ENCODE measurements at regions not wholly inside any gene's neighbourhood (a gene's known extent, or its start where the extent isn't known, plus 50 kb on each side); places are given as distances from the start of the nearest gene placed in this dataset.
"Not testable (repeated sequence)": the region's sequence is repeated elsewhere in the genome, so short reads cannot be mapped to it uniquely, and the experiment has no call there.

DNA sequence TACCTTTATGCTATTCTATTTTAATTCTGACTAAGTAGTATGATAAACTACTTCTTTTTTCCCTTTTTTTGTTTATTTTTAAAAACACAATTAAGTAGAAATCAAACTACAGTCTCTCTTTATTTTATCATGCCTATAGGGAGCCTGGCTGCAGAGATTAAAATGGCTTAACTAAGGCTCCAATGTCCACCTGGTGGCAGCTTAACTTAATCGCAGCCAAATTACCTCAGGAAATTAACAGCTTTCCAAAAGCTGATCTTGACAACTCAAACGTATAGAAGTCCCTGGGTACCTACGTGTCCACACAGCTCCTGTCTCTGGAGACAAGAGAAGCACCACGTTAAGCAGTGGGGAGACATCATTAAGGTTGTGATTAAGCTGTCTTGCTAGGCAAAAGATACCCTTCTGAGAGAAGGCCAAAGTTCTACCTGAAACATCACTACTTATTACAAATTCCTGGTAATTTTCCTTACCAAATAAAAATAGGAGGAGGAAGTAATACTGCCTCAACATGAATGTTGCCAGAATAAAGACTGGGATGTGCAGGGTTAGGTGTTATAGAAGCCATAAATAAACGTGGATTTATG is 63.2 kb upstream of the SNX19 start:
- H3K27ac Mint-ChIP-seq = no peak overlapping the region
- peaks cover 27% of the 10 kb centered on the region for H3K27me3 Mint-ChIP-seq
- H3K4me3 Mint-ChIP-seq = no peak overlapping the region
- no peaks in the 10 kb centered on the region for H3K4me1 Mint-ChIP-seq (ENCODE audit: low read depth)
- H3K36me3 Mint-ChIP-seq (ENCODE audit: low read depth) = no peaks in the 10 kb centered on the region
- H3K9me3 Mint-ChIP-seq = peaks cover 14% of the 10 kb centered on the region

DNA sequence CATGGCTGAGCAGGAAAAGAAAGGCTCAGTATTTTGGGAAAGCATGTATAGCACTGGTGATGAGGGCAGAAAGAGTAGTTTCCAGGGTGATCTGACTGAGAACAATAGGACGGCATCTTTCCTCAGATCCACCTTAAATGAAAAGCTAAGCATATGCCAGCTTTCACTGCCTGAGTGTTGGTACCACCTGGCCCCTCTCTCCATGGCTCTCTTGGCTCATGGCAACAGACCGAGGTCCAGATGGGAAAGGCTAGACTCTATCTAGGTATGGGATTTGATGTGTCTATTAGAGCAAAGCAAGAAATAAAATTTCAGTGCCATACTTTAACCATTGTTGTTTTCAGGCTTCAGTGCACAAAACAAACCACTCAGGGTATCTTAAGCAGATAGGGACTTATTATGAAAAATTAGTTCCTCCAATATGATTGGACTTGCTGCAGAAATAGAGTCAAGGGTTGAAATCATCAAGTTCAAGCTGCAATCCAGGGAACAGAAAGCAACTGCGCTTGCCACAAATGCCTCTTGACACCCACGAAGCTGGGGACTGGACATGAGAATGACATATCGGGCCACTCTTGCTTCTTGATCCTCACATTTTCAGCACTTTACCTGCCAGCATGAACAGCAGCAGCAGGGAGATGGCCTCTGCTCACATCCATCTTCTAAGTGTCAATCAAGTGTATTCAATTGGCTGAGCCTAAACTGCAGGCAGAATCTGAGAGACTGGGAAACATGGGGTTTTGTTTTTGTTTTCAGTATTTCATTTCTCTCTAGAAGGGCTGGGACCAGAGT is 64.0 kb upstream of the SNX19 start:
- no peak overlapping the region for H3K27ac Mint-ChIP-seq
- peaks cover 14% of the 10 kb centered on the region for H3K9me3 Mint-ChIP-seq
- H3K4me3 Mint-ChIP-seq = no peak overlapping the region
- peaks cover 27% of the 10 kb centered on the region for H3K27me3 Mint-ChIP-seq
- H3K36me3 Mint-ChIP-seq (ENCODE audit: low read depth) = no peaks in the 10 kb centered on the region
- no peaks in the 10 kb centered on the region for H3K4me1 Mint-ChIP-seq (ENCODE audit: low read depth)

DNA sequence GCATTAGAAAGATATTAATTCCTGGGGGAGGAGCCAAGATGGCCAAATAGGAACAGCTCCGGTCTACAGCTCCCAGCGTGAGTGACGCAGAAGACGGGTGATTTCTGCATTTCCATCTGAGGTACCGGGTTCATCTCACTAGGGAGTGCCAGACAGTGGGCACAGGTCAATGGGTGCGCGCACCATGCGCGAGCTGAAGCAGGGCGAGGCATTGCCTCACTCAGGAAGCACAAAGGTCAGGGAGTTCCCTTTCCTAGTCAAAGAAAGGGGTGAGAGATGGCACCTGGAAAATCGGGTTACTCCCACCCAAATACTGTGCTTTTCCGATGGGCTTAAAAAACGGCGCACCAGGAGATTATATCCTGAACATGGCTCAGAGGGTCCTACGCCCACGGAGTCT is 68.0 kb upstream of the SNX19 start:
- not testable (repeated sequence) for H3K36me3 Mint-ChIP-seq (ENCODE audit: low read depth); H3K4me3 Mint-ChIP-seq; H3K9me3 Mint-ChIP-seq; H3K27ac Mint-ChIP-seq; H3K4me1 Mint-ChIP-seq (ENCODE audit: low read depth)
- peaks cover 21% of the 10 kb centered on the region for H3K27me3 Mint-ChIP-seq

DNA sequence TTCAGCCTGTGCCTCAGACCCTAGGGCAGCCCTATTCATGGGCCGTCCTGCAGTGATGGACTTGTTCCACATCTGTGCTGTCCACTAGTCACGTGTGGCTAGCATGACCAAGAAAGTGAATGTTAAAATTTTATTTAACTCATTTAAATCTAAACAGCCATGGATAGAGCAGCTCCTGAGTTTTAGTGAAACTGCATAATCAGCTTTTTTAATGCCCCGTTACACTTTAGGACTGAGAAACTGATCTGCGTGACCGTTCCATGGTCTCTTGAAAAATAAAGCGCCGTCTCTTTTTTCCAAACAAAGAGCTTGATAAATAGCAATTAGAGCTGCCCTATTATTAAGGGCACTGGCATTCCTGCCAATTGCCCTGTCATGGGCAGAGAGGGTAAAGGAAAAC is 76.5 kb upstream of the SNX19 start:
- no peaks in the 10 kb centered on the region for H3K36me3 Mint-ChIP-seq (ENCODE audit: low read depth)
- no peaks in the 10 kb centered on the region for H3K27me3 Mint-ChIP-seq
- no peak overlapping the region for H3K4me3 Mint-ChIP-seq
- no peaks in the 10 kb centered on the region for H3K4me1 Mint-ChIP-seq (ENCODE audit: low read depth)
- H3K9me3 Mint-ChIP-seq = peaks cover 11% of the 10 kb centered on the region
- H3K27ac Mint-ChIP-seq = no peak overlapping the region

DNA sequence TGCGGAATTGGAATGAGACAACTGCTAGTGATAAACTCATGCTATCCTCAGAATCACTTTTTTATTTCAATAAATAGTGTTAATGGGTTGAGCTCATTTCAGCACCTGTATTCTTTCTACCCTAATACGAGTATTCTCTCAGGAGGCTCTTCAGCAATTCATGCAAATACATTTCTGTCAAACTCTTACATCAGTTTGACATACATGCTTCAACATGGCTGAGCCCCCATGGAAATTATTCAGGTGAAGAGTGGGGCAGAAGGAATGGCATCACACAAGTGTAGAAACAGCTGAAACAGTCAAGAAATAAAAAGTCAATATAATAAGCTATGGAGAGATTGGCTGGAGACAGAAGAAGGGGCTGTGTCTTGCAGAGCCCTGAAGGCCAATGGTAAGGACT is 77.8 kb upstream of the SNX19 start:
- Mint-ChIP-seq H3K4me3 (no peak overlapping the region), H3K27ac (no peak overlapping the region), H3K4me1 (ENCODE audit: low read depth) (no peaks in the 10 kb centered on the region), H3K27me3 (no peaks in the 10 kb centered on the region), H3K9me3 (peaks cover 11% of the 10 kb centered on the region), H3K36me3 (ENCODE audit: low read depth) (no peaks in the 10 kb centered on the region)

DNA sequence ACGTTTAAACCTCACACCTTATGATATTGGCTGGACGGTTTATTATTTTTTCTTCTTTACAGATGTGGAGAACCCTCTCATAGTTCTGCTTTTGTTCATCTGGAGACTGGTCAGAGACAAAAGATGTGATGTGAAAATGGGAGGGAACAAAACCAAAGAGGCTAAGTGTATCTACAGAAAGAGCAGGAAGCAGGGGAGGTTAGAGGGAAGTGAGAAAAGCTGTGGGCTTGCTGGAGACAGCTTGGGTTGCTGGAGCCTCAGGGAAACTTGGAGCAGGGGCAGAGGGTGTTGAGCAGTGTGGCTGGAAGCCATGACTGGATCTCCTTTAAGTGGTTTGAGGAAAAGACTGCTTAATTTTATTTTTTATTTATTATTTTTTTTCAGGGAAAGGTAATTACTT is 79.0 kb upstream of the SNX19 start:
- H3K36me3 Mint-ChIP-seq (ENCODE audit: low read depth) = no peaks in the 10 kb centered on the region
- no peak overlapping the region for H3K27ac Mint-ChIP-seq
- H3K27me3 Mint-ChIP-seq = no peaks in the 10 kb centered on the region
- no peaks in the 10 kb centered on the region for H3K4me1 Mint-ChIP-seq (ENCODE audit: low read depth)
- peaks cover 11% of the 10 kb centered on the region for H3K9me3 Mint-ChIP-seq
- H3K4me3 Mint-ChIP-seq = no peak overlapping the region

DNA sequence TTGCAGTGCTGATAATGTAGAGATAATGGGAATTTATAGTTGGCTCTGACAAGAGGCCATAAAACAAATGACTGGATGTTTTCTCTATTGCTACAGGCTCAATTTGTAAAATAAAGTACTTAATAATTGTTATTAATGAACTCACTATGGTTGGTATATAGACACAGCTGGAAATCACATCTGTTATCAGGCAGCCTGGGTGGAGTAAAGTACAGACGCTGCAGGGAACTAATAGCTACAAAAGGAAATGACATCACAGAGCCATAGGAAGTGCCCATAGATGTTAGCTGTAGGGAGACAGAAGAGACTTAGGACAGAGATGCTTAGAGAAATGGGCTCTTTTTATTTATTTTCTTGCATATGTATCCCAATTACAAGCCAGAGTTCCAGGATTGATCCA is 81.0 kb upstream of the SNX19 start:
- Mint-ChIP-seq H3K27me3 (peaks cover 4% of the 10 kb centered on the region), H3K4me3 (no peak overlapping the region), H3K9me3 (peaks cover 3% of the 10 kb centered on the region), H3K36me3 (ENCODE audit: low read depth) (no peaks in the 10 kb centered on the region), H3K27ac (no peak overlapping the region), H3K4me1 (ENCODE audit: low read depth) (no peaks in the 10 kb centered on the region)

DNA sequence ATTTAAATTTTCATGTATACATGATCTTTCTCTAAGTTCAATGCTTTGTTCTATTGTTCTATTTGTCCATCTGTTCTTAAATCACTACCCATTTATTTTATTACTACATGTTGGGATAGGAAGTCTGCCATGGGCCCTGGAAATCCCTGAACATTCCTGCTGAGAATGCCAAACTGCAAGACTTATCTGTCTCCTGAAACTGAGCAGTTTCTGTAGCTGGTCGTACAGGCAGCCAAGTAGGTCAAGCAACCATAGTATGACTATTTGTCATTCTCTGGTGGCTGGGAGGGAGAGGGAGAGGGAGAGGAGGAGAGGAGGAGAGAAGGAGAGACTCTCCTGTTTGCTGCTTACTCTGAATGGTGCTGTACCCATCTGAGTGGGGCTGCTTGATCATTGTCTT is 82.8 kb upstream of the SNX19 start:
- no peak overlapping the region for H3K27ac Mint-ChIP-seq
- no peaks in the 10 kb centered on the region for H3K4me1 Mint-ChIP-seq (ENCODE audit: low read depth)
- peaks cover 4% of the 10 kb centered on the region for H3K27me3 Mint-ChIP-seq
- H3K36me3 Mint-ChIP-seq (ENCODE audit: low read depth) = no peaks in the 10 kb centered on the region
- H3K9me3 Mint-ChIP-seq = peaks cover 3% of the 10 kb centered on the region
- H3K4me3 Mint-ChIP-seq = no peak overlapping the region

DNA sequence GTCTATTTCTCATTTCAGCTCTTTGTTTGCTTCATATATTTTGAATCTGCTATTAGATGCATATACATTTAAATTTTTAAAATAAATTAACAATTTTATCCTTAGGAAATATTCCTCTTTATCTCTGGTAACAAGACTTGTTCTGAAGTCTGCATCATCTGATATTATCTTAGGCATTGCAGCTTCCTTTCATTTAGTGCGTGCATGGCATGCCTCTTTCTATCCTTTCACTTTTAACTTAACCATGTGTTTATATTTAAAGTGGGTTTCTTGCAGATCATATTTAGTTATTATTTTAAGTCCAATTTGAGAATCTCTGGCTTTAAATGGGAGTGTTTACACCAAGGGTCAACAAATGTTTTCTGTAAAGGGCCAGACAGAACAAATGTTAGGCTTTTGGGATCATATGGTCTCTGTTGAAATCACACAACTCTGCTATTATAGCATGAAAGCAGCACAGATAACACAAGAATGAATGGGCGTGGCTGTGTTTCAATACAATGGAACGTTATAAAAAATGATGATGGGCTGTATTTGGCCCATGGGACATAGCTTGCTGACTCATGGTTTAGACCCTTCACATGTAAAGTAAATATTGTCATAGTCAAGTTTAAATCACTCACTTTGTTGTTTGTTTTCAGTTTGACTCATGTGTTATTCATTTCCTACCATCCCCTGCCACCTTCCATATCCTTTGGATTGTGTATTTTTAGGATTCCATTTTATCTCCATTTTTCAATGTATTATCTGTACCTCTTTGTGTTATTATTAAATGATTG is 83.9 kb upstream of the SNX19 start:
- Mint-ChIP-seq H3K4me1 (ENCODE audit: low read depth) (no peaks in the 10 kb centered on the region), H3K9me3 (peaks cover 3% of the 10 kb centered on the region), H3K4me3 (no peak overlapping the region), H3K27ac (no peak overlapping the region), H3K36me3 (ENCODE audit: low read depth) (no peaks in the 10 kb centered on the region), H3K27me3 (peaks cover 4% of the 10 kb centered on the region)

DNA sequence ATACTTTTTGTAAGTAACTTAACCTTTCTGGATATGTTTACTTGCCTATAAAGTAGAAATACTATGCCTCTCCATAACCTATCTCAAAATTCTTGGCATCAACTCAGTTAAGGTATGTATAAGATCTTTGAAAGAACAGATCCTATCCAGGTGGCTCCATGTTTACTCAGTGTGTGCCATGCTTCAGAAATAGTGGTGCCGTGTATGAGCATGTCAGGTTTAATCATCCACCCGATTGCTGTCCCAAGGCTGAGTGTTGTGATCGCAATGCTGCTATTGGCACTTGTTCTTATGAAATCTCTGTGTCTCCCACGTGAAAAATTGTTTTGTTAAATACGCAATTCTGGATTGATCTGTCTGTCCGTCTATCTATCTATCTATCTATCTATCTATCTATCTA is 85.9 kb upstream of the SNX19 start:
- no peaks in the 10 kb centered on the region for H3K4me1 Mint-ChIP-seq (ENCODE audit: low read depth)
- no peak overlapping the region for H3K27ac Mint-ChIP-seq
- H3K4me3 Mint-ChIP-seq = no peak overlapping the region
- H3K9me3 Mint-ChIP-seq = no peaks in the 10 kb centered on the region
- peaks cover 4% of the 10 kb centered on the region for H3K27me3 Mint-ChIP-seq
- H3K36me3 Mint-ChIP-seq (ENCODE audit: low read depth) = no peaks in the 10 kb centered on the region

DNA sequence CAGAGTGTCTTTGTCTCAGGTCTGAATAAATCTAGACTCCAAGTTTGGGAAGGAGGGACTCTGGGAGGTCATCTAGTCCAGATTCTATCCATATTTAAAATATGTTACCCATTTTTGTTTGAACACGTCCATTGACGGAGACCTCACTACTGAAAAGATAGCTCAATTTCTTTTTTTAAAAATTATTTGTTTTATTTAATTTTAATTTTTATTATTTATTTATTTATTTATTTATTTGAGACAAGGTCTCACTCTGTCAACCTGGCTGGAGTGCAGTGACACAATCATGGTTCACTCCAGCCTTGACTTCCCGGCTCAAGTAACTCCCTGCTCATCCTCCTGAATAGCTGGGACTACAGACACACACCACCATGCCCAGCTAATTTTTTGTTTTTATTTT is 89.5 kb upstream of the SNX19 start:
- H3K27me3 Mint-ChIP-seq = peaks cover 8% of the 10 kb centered on the region
- no peaks in the 10 kb centered on the region for H3K9me3 Mint-ChIP-seq
- no peaks in the 10 kb centered on the region for H3K4me1 Mint-ChIP-seq (ENCODE audit: low read depth)
- no peak overlapping the region for H3K4me3 Mint-ChIP-seq
- H3K36me3 Mint-ChIP-seq (ENCODE audit: low read depth) = no peaks in the 10 kb centered on the region
- H3K27ac Mint-ChIP-seq = no peak overlapping the region

DNA sequence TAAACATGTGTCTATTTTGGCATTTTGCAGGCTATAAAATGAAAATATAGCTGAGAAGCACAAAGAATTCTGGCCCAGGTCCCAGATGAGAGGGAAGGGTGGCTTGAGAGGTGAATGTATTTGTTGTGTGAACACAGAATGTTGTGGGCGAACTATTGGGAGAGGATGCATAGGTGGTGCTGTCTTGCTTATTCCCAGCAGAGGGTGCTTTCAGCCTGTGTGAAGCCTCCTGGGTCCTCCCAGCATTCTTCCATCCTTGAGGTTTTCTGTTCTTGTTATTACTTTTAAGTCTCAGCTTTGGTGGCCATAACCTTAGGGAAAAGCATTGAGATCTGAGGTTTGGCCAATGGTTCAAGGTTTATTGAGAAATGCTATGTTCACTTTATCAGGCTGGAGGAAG is 108.7 kb upstream of the SNX19 start:
- Mint-ChIP-seq H3K4me1 (ENCODE audit: low read depth) (no peaks in the 10 kb centered on the region), H3K27ac (no peak overlapping the region), H3K9me3 (no peaks in the 10 kb centered on the region), H3K4me3 (no peak overlapping the region), H3K27me3 (no peaks in the 10 kb centered on the region), H3K36me3 (ENCODE audit: low read depth) (no peaks in the 10 kb centered on the region)

DNA sequence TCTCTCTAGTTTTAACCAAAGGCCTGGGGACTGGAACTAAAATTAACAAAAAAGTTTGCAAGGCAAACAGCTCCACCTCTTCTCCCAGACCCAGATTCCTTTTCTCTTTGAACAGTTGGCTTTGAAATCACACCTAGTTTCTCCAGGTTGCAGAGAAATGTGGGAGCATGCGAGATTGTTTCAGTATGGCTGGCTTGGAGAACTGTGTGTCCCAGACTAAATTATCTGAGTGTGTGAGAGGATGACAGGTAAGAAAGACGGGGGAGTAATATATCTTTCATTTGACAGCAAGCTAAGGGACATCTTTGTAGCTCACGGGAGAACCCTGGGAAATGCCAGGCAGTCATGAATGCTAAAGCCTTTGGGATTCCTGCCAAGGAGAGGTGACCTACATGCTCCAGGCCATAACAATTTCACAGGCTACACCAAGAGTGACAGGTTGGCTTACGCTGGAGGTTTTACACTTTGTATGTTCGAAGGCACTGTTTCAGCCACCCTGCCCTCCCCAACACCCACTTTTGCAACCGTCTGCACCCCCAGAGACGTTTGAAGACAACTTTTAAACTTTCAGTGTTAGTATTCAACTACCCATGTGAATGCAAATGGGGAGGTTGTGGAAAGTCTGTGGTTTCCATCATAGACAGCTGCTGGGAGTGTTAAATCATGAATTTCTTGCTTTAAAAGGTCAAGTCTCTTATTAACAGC is 109.3 kb upstream of the SNX19 start:
- no peaks in the 10 kb centered on the region for H3K9me3 Mint-ChIP-seq
- H3K4me1 Mint-ChIP-seq (ENCODE audit: low read depth) = no peaks in the 10 kb centered on the region
- H3K27ac Mint-ChIP-seq = no peak overlapping the region
- H3K4me3 Mint-ChIP-seq = no peak overlapping the region
- no peaks in the 10 kb centered on the region for H3K27me3 Mint-ChIP-seq
- no peaks in the 10 kb centered on the region for H3K36me3 Mint-ChIP-seq (ENCODE audit: low read depth)

DNA sequence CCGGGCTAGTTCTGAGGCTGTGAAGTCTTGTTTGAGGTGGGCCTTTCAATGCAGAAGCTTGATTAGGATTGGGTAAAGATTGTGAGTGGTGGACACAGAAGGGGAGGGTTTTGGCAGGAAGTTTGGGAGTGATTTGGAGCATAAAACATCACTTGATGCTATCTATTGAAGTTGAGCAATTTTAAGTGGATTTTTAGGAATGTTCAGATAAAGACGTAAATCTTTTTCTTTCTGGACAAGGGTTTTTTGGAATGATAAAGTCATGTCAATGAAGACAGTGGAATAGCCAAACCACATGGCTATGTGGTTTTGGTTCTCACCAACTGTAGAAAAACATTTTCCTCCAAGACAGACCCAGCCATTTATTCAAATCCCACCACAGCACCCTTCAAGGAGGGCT is 111.2 kb upstream of the SNX19 start:
- H3K36me3 Mint-ChIP-seq (ENCODE audit: low read depth) = no peaks in the 10 kb centered on the region
- H3K27me3 Mint-ChIP-seq = no peaks in the 10 kb centered on the region
- no peaks in the 10 kb centered on the region for H3K9me3 Mint-ChIP-seq

DNA sequence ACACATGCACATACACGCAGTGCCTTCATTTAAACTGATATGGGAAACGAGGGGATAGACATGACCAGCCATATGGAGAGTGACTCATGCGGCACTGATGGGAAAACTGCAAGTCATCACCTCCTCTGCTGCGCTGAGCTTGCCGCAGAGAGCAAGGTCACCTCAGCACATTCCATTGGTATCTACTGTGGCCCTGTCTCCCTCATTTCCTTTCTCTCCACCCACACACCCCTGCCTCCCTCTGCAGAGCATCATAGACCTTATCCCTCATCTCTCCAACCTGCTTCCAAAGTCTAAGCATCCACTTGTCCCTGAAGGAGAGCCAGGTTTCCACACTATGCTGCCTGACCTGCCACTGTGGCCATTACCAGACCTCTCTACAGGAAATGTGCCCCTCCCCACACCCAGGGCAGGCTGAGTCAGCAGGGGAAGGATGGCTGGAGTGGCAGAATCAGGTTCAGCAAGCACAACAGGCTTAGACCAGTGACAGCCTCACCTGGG is 116.9 kb upstream of the SNX19 start:
- Mint-ChIP-seq H3K27me3 (peaks cover 4% of the 10 kb centered on the region), H3K9me3 (no peaks in the 10 kb centered on the region), H3K36me3 (ENCODE audit: low read depth) (no peaks in the 10 kb centered on the region), H3K4me1 (ENCODE audit: low read depth) (no peaks in the 10 kb centered on the region), H3K4me3 (no peak overlapping the region), H3K27ac (no peak overlapping the region)

More for the DNA sequence above, 111.2 kb upstream of the SNX19 start:
- Mint-ChIP-seq H3K4me1 (ENCODE audit: low read depth) (no peaks in the 10 kb centered on the region), H3K4me3 (no peak overlapping the region), H3K27ac (no peak overlapping the region)

Measured in stimulated activated naive CD8-positive, alpha-beta T cell treated with anti-CD3 and anti-CD28 coated beads, Interleukin-15, Interleukin-2, amounts not matched to agents 100 ng/mL and 50 ng/mL, for 24 hours (primary cell).